ENCODE measurements at regions not wholly inside any gene's neighbourhood (a gene's known extent, or its start where the extent isn't known, plus 50 kb on each side); places are given as distances from the start of the nearest gene placed in this dataset.

DNA sequence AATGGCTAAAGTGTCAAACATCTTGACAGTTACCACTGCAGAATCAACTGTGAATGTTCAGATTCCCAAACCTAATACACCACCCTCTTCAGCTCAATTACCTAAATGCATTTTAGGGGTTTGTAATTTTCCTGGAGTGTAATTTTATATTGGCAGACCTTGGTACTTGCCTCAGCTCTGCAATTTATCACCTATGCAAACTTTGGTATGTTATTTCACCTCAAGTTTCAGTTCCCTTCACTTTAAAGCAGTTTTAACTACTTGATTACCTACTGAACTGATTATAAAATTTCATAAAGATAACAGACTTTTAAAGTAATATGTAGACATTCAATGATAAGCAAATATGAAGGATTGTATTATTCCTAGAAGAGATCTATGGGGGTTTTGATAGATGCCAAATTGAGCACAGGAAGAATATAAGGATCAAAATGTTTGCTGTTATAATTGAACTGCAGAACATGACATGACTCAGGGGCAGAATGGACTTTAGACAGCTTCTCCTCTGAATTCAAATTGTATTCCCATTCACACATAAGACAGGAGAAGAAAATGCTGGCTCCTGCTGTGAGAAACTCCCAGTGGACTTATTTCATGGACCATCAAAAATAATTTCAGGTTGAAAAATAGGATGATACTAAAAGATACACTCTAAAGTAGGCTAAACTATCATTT is 491.5 kb upstream of the LUZP2 start:
- Histone ChIP-seq H3K36me3 (no peaks in the 10 kb centered on the region), H3K4me1 (no peaks in the 10 kb centered on the region), H3K27ac (no peak overlapping the region), H3K9me3 (no peaks in the 10 kb centered on the region), H3K27me3 (no peaks in the 10 kb centered on the region), H3K4me3 (no peak overlapping the region)
- no peak for DNase-seq (ENCODE audit: low spot score in 2 of 2)
- TF ChIP-seq POLR2A (IDR thresholded peaks at IDR 0.05) (no peak), EP300 (IDR thresholded peaks at IDR 0.05) (no peak), POLR2AphosphoS5 (IDR thresholded peaks at IDR 0.05) (no peak)
- TF ChIP-seq, protein P1, sequence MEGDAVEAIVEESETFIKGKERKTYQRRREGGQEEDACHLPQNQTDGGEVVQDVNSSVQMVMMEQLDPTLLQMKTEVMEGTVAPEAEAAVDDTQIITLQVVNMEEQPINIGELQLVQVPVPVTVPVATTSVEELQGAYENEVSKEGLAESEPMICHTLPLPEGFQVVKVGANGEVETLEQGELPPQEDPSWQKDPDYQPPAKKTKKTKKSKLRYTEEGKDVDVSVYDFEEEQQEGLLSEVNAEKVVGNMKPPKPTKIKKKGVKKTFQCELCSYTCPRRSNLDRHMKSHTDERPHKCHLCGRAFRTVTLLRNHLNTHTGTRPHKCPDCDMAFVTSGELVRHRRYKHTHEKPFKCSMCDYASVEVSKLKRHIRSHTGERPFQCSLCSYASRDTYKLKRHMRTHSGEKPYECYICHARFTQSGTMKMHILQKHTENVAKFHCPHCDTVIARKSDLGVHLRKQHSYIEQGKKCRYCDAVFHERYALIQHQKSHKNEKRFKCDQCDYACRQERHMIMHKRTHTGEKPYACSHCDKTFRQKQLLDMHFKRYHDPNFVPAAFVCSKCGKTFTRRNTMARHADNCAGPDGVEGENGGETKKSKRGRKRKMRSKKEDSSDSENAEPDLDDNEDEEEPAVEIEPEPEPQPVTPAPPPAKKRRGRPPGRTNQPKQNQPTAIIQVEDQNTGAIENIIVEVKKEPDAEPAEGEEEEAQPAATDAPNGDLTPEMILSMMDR (IDR thresholded peaks at IDR 0.05), result no peak

DNA sequence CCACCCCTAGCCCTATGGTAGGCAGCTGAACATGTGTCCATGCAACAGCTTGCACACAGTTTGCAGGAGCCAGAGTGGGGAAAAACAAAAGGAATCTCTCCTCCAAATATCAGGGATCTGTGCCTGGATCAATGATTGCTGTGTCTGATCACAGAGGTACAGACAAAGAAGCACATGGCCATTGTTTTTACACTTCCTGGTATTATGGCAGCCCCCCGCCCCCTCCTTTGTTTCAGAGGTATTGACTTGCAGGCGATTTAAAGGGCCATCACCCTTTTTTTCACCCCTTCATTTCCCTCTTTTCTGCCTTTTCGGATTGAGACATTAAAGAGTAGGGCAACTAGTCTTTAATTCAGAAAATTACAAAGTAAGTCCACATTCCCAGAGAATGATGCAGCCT is 453.0 kb upstream of the LUZP2 start:
- Histone ChIP-seq H3K4me1 (no peaks in the 10 kb centered on the region), H3K27me3 (no peaks in the 10 kb centered on the region), H3K9me3 (no peaks in the 10 kb centered on the region), H3K36me3 (no peaks in the 10 kb centered on the region), H3K27ac (no peak overlapping the region), H3K4me3 (no peak overlapping the region)
- DNase-seq (ENCODE audit: low spot score in 2 of 2), result no peak
- TF ChIP-seq, protein P1 (IDR thresholded peaks at IDR 0.05), result no peak
- TF ChIP-seq POLR2A (IDR thresholded peaks at IDR 0.05) (no peak), EP300 (IDR thresholded peaks at IDR 0.05) (no peak), POLR2AphosphoS5 (IDR thresholded peaks at IDR 0.05) (no peak)
- WGBS, result 87% methylated on average over 3 of the region's 3 CpGs

DNA sequence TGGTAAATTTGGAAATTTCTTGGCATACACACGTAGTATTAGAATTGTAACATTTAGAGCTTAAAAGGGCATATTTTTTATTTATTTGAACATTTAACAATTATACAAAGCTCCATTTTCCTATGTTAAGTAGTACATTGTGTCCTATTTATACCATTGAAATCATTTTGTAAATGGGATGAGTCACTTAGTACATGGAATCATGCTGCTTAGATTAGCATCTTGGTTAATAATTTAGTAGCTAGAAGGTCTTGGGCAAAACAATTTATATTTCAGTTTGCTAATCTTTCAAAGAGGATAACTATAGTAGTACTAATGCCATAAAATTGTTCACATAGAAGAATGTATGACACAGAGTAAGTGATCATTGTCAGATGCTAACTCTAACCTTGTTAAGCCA is 450.1 kb upstream of the LUZP2 start:
- Histone ChIP-seq H3K36me3 (no peaks in the 10 kb centered on the region), H3K9me3 (peaks cover 4% of the 10 kb centered on the region), H3K4me1 (no peaks in the 10 kb centered on the region), H3K4me3 (no peak overlapping the region), H3K27ac (no peak overlapping the region), H3K27me3 (no peaks in the 10 kb centered on the region)
- TF ChIP-seq POLR2A (IDR thresholded peaks at IDR 0.05), result no peak
- no peak for DNase-seq (ENCODE audit: low spot score in 2 of 2)
- 69% methylated on average over 1 of the region's 1 CpG for WGBS

DNA sequence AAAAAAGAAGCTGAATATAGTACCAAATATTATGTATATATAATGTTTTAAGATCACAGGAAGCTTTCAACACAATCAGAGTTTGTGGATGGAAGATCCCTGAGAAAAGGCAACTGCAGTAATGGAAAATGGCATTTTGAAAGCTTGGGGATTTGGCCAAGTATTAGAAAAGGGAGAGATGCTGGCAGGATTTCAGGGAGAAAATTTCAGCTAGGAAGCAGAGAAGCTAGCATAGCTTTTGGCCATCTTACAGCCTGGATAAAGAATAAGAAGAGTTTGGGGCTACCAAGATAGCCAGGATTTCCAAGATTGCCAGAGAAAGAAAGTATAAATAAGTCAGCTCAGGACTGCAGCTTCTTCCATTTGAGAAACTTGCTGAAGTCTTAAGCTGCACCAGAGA is 440.8 kb upstream of the LUZP2 start:
- Histone ChIP-seq H3K27me3 (no peaks in the 10 kb centered on the region), H3K27ac (no peak overlapping the region), H3K9me3 (no peaks in the 10 kb centered on the region), H3K4me3 (no peak overlapping the region), H3K4me1 (no peaks in the 10 kb centered on the region), H3K36me3 (no peaks in the 10 kb centered on the region)
- no peak for DNase-seq (ENCODE audit: low spot score in 2 of 2)
- no peak for TF ChIP-seq POLR2A (IDR thresholded peaks at IDR 0.05)
- TF ChIP-seq, protein P1 (IDR thresholded peaks at IDR 0.05), result no peak
- TF ChIP-seq EP300 (IDR thresholded peaks at IDR 0.05), result no peak
- no peak for TF ChIP-seq POLR2AphosphoS5 (IDR thresholded peaks at IDR 0.05)

DNA sequence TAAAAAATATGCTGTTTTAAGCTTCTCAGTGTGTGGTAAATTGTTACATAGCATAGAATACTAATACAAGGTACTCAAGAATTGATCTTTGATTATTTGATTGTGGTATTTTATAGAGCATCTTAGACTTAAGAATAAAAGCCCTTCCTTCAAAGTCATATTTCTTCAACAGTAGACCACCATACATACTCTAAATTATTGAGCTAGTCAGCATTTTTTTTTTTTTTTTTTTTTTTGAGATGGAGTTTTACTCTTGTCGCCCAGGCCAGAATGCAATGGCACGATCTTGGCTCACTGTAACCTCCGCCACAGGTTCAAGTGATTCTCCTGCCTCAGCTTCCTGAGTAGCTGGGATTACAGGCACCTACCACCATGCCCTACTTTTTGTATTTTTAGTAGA is 436.7 kb upstream of the LUZP2 start:
- Histone ChIP-seq H3K9me3 (no peaks in the 10 kb centered on the region), H3K4me3 (no peak overlapping the region), H3K27ac (no peak overlapping the region), H3K36me3 (no peaks in the 10 kb centered on the region), H3K4me1 (no peaks in the 10 kb centered on the region), H3K27me3 (no peaks in the 10 kb centered on the region)
- DNase-seq (ENCODE audit: low spot score in 2 of 2), result no peak
- TF ChIP-seq POLR2A (IDR thresholded peaks at IDR 0.05), result no peak
- 92% methylated on average over 3 of the region's 3 CpGs for WGBS

DNA sequence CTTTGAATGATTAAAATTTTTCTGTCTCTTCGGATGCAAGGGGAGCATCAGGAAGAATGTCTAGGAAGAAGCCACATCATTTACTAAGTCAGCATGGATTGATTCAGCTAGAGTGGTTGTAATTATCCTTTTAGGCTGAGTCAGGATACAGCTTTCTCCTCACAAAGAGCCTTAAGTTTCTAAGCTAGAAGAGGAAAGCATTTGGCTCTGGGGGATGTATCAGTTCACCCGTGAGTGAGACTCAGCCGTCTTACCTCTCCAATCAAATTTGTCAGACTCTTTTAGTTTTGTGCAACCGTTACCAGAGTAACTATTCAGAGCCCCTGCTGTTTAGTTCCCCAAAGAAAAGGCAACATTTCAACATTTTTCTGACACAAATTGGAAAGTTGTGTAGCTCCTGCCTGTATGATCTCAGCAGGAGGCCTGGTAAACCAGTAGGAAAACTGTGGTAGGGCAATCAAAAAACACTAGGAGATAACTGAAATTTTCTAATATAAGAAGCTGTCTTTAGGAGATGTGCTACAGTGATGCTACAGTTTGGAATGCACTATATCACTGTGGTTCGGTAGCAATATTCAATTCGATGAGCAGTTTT is 432.4 kb upstream of the LUZP2 start:
- Histone ChIP-seq H3K4me1 (no peaks in the 10 kb centered on the region), H3K36me3 (no peaks in the 10 kb centered on the region), H3K9me3 (no peaks in the 10 kb centered on the region), H3K27ac (no peak overlapping the region), H3K27me3 (no peaks in the 10 kb centered on the region), H3K4me3 (no peak overlapping the region)
- 68% methylated on average over 6 of the region's 6 CpGs for WGBS
- DNase-seq (ENCODE audit: low spot score in 2 of 2), result no peak
- TF ChIP-seq, protein P1 (IDR thresholded peaks at IDR 0.05), result no peak
- TF ChIP-seq POLR2AphosphoS5 (IDR thresholded peaks at IDR 0.05) (no peak), POLR2A (IDR thresholded peaks at IDR 0.05) (no peak), EP300 (IDR thresholded peaks at IDR 0.05) (no peak)

Data from suprapubic skin (tissue), 4 donors.